HCT116 (cell line): ENCODE measurements at regions not wholly inside any gene's neighbourhood (a gene's known extent, or its start where the extent isn't known, plus 50 kb on each side); places are given as distances from the start of the nearest gene placed in this dataset.

Experiments used
- ATAC-seq: fragments of 200-7000 bp; cut with Tn5 transposase; 2 replicates; pipeline ENCODE4 v1.9.1; 2020; ENCODE audit warnings: mild to moderate bottlenecking, moderate library complexity
- BruUV-seq: library from RNA; stranded (reverse); fragments of 400-500 nt; replicated peaks from 2 replicates; lab custom pipeline; 2021; lab: Mats Ljungman, UMichigan
- CTCF ChIA-PET: fragments of 300-600 bp; sonication (Branson Sonifier 250); formaldehyde crosslinking; loops from one replicate; lab custom pipeline; 2021; ENCODE audit warnings: antibody characterized with exemption; lab: Charles Lee
- POLR2A ChIA-PET: fragments of 300-600, 350-600 bp; sonication (Branson Sonifier 250); formaldehyde crosslinking; loops from one replicate; lab custom pipeline; 2021; ENCODE audit warnings: antibody characterized with exemption; lab: Charles Lee
- RAD21 ChIA-PET, 2 experiments: fragments of 300-600 bp; sonication (Branson Sonifier 250); formaldehyde crosslinking; loops; one replicate each; lab custom pipeline; 2023; ENCODE audit warnings: low total read pairs in 2 of 2; ENCODE audit not compliant: uncharacterized antibody in 2 of 2, unreplicated experiment in 2 of 2, low non-redundant PET in 1 of 2; lab: Charles Lee
- DNase-seq: peaks from one replicate; pipeline ENCODE4 v3.0.0-alpha.2; 2010; ENCODE audit warnings: low read depth, low spot score
- H2AFZ ChIP-seq: fragments of 200-600 bp; shearing (Covaris generic), sonication (generic); 2 replicates; pipeline ENCODE4 v1.6.1; 2017; ENCODE audit warnings: low read depth, mixed run types, mixed read lengths, antibody characterized with exemption, low read length; ENCODE audit not compliant: poor library complexity, severe bottlenecking
- H3K27ac ChIP-seq: 2 replicates; pipeline ENCODE4 v1.5.1; 2012; ENCODE audit warnings: low read depth, low read length
- H3K27me3 ChIP-seq: fragments of 200-600 bp; sonication (generic); 2 replicates; pipeline ENCODE4 v1.6.1; 2016; ENCODE audit warnings: mixed run types, low read length, mixed read lengths; ENCODE audit not compliant: insufficient read depth
- H3K36me3 ChIP-seq, 2 experiments: fragments of 200-500 bp in 1 of 2; fragments of 200-600 bp in 1 of 2; sonication (Bioruptor generic) in 1 of 2; sonication (generic) in 1 of 2; 2 replicates each; pipeline versions ENCODE4 v1.5.1 to v1.6.1; 2014 to 2016; ENCODE audit warnings: low read length in 2 of 2, inconsistent platforms in 1 of 2, mixed read lengths in 1 of 2, mixed run types in 1 of 2; ENCODE audit not compliant: insufficient read depth in 2 of 2, control insufficient read depth in 1 of 2
- H3K4me1 ChIP-seq, 2 experiments: fragments of 200-600 bp in 1 of 2; sonication (generic) in 1 of 2; 2 replicates each; pipeline versions ENCODE4 v1.5.1 to v1.6.1; 2012 to 2017; ENCODE audit warnings: low read length in 2 of 2, inconsistent platforms in 1 of 2, mild to moderate bottlenecking in 1 of 2, mixed read lengths in 1 of 2, mixed run types in 1 of 2, moderate library complexity in 1 of 2; ENCODE audit not compliant: insufficient read depth in 2 of 2, control insufficient read depth in 1 of 2
- H3K4me2 ChIP-seq: fragments of 200-600 bp; sonication (generic); 2 replicates; pipeline ENCODE4 v1.6.1; 2017; ENCODE audit warnings: mixed run types, low read length, mixed read lengths
- H3K4me3 ChIP-seq, 2 experiments: fragments of 200-600 bp in 1 of 2; sonication (generic) in 1 of 2; replicated peaks in 1 of 2; 2 replicates each; pipeline ENCODE4 v1.5.1; 2011 to 2016; ENCODE audit warnings: low read length in 2 of 2, control low read depth in 1 of 2, low read depth in 1 of 2, mild to moderate bottlenecking in 1 of 2, mixed read lengths in 1 of 2, mixed run types in 1 of 2
- H3K79me2 ChIP-seq: fragments of 200-600 bp; sonication (generic); 2 replicates; pipeline ENCODE4 v1.6.1; 2017; ENCODE audit warnings: mild to moderate bottlenecking, mixed run types, low read length, moderate library complexity, mixed read lengths; ENCODE audit not compliant: insufficient read depth
- H3K9ac ChIP-seq: fragments of 200-600 bp; sonication (generic); 2 replicates; pipeline ENCODE4 v1.6.1; 2016; ENCODE audit warnings: low read length, mixed read lengths
- H3K9me2 ChIP-seq: fragments of 200-600 bp; sonication (generic), shearing (Covaris generic); 2 replicates; pipeline ENCODE4 v1.6.1; 2017; ENCODE audit warnings: mixed run types, mild to moderate bottlenecking, moderate library complexity; ENCODE audit not compliant: insufficient read depth
- H3K9me3 ChIP-seq, 2 experiments: fragments of 200-500 bp in 1 of 2; fragments of 200-600 bp in 1 of 2; sonication (Bioruptor generic) in 1 of 2; sonication (generic) in 1 of 2; 2 replicates each; pipeline ENCODE4 v1.6.1; 2014 to 2017; ENCODE audit warnings: low read length in 2 of 2, mixed read lengths in 2 of 2, inconsistent platforms in 1 of 2, low read depth in 1 of 2, mild to moderate bottlenecking in 1 of 2, mixed run types in 1 of 2, moderate library complexity in 1 of 2; ENCODE audit not compliant: control insufficient read depth in 1 of 2, insufficient read depth in 1 of 2
- H4K20me1 ChIP-seq: fragments of 200-600 bp; sonication (generic), shearing (Covaris generic); 2 replicates; pipeline ENCODE4 v1.6.1; 2017; ENCODE audit warnings: mixed run types, mild to moderate bottlenecking, moderate library complexity; ENCODE audit not compliant: insufficient read depth
- CBX3 ChIP-seq: IDR thresholded peaks from 2 replicates; pipeline ENCODE4 v1.6.1; 2012; ENCODE audit warnings: low read depth
- CEBPB ChIP-seq: IDR thresholded peaks from 2 replicates; pipeline ENCODE4 v1.6.1; 2012; ENCODE audit warnings: low read depth
- ELF1 ChIP-seq: IDR thresholded peaks from 2 replicates; pipeline ENCODE4 v1.6.1; 2012; ENCODE audit warnings: low read depth, borderline replicate concordance
- EZH2phosphoT487 ChIP-seq: fragments of 200-600 bp; IDR thresholded peaks from 2 replicates; pipeline ENCODE4 v1.6.1; 2018; ENCODE audit warnings: antibody characterized with exemption, borderline replicate concordance
- FOSL1 ChIP-seq: IDR thresholded peaks from 2 replicates; pipeline ENCODE4 v1.6.1; 2012; ENCODE audit warnings: low read depth
- MAX ChIP-seq: IDR thresholded peaks from 2 replicates; pipeline ENCODE4 v1.6.1; 2012
- POLR2AphosphoS5 ChIP-seq: IDR thresholded peaks from 2 replicates; pipeline ENCODE4 v1.6.1; 2011; ENCODE audit warnings: mild to moderate bottlenecking, low read depth, low read length, moderate library complexity
- RAD21 ChIP-seq: IDR thresholded peaks from 2 replicates; pipeline ENCODE4 v1.6.1; 2012; ENCODE audit warnings: low read depth, mild to moderate bottlenecking
- SIN3A ChIP-seq: IDR thresholded peaks from 2 replicates; pipeline ENCODE4 v1.6.1; 2012; ENCODE audit warnings: low read depth
- SP1 ChIP-seq: IDR thresholded peaks from 2 replicates; pipeline ENCODE4 v1.6.1; 2012; ENCODE audit warnings: low read depth
- SRF ChIP-seq: IDR thresholded peaks from 2 replicates; pipeline ENCODE4 v1.6.1; 2012; ENCODE audit warnings: low read depth
- TCF7L2 ChIP-seq: IDR thresholded peaks from 2 replicates; pipeline ENCODE4 v1.7.0; 2011; ENCODE audit warnings: borderline replicate concordance, inconsistent platforms; ENCODE audit not compliant: insufficient read depth, insufficient read length; ENCODE audit errors: extremely low read depth
- YY1 ChIP-seq: IDR thresholded peaks from 2 replicates; pipeline ENCODE4 v1.6.1; 2011; ENCODE audit warnings: low read length, low read depth, moderate library complexity, mild to moderate bottlenecking; ENCODE audit not compliant: insufficient replicate concordance; ENCODE audit errors: extremely low read depth
- ZFX ChIP-seq: fragments of 450-650 bp; IDR thresholded peaks from 2 replicates; pipeline ENCODE4 v1.6.1; 2017
- ZNF274 ChIP-seq: fragments of 200-500 bp; sonication (Bioruptor generic); IDR thresholded peaks from 2 replicates; pipeline ENCODE4 v1.6.1; 2014; ENCODE audit warnings: mild to moderate bottlenecking, low read depth, low read length, inconsistent platforms
- intact Hi-C: fragments of 100-400 bp; cut with micrococcal nuclease; formaldehyde crosslinking; loops from 2 replicates; pipeline ENCODE4 v1.10.0; 2022
- TF ChIP-seq, protein P1 (sequence below): IDR thresholded peaks from 2 replicates; pipeline ENCODE4 v1.6.1; 2011; ENCODE audit warnings: mild to moderate bottlenecking, low read length, moderate library complexity; ENCODE audit not compliant: insufficient replicate concordance; ENCODE audit errors: extremely low read depth
- TF ChIP-seq, protein P2 (sequence below), 3 experiments: fragments of 200-600 bp in 1 of 3; sonication (generic) in 1 of 3; IDR thresholded peaks in 2 of 3; conservative IDR thresholded peaks in 1 of 3; 2 replicates each; pipeline ENCODE4 v1.5.1; 2012 to 2017; ENCODE audit warnings: low read depth in 2 of 3, low read length in 2 of 3, antibody characterized with exemption in 1 of 3, borderline replicate concordance in 1 of 3, control low read depth in 1 of 3, mild to moderate bottlenecking in 1 of 3, mixed read lengths in 1 of 3, mixed run types in 1 of 3, moderate library complexity in 1 of 3; ENCODE audit not compliant: insufficient read depth in 1 of 3
- TF ChIP-seq, protein P3 (sequence below): IDR thresholded peaks from 2 replicates; pipeline ENCODE4 v1.6.1; 2012; ENCODE audit warnings: low read depth
- TF ChIP-seq, protein P4 (sequence below): IDR thresholded peaks from 2 replicates; pipeline ENCODE4 v1.6.1; 2012

GRCh38 chr16:85534536-85535351, 78.4 kb upstream of the GSE1 start:
- Histone ChIP-seq H4K20me1 (no peaks in the 10 kb centered on the region), H3K4me2 (no peak overlapping the region), H3K36me3 (no peaks in the 10 kb centered on the region), H2AFZ (no peak overlapping the region), H3K9ac (no peak overlapping the region), H3K9me3 (peaks cover 0 to 2% of the 10 kb centered on the region in 2 experiments; a peak in 1 of 4 replicates), H3K4me1 (peaks cover 0 to 10% of the 10 kb centered on the region in 2 experiments; a peak in 3 of 4 replicates), H3K27me3 (no peaks in the 10 kb centered on the region), H3K79me2 (no peaks in the 10 kb centered on the region), H3K27ac (no peak overlapping the region), H3K4me3 (no peak overlapping the region), H3K9me2 (no peaks in the 10 kb centered on the region)
- no TSS peak for BruUV-seq
- ATAC-seq, result no peak
- no peak for DNase-seq
- POLR2A ChIA-PET, result no interaction called here
- intact Hi-C loops, result no loop called here
- CTCF ChIA-PET, result no interaction called here
- RAD21 ChIA-PET, result interaction anchor here in 1 of 2 experiments (0.6 kb wide), 1 partner anchor 84 kb away, joined by 4 read pairs; no protein-coding TSS in a partner anchor
- TF ChIP-seq, protein P1, sequence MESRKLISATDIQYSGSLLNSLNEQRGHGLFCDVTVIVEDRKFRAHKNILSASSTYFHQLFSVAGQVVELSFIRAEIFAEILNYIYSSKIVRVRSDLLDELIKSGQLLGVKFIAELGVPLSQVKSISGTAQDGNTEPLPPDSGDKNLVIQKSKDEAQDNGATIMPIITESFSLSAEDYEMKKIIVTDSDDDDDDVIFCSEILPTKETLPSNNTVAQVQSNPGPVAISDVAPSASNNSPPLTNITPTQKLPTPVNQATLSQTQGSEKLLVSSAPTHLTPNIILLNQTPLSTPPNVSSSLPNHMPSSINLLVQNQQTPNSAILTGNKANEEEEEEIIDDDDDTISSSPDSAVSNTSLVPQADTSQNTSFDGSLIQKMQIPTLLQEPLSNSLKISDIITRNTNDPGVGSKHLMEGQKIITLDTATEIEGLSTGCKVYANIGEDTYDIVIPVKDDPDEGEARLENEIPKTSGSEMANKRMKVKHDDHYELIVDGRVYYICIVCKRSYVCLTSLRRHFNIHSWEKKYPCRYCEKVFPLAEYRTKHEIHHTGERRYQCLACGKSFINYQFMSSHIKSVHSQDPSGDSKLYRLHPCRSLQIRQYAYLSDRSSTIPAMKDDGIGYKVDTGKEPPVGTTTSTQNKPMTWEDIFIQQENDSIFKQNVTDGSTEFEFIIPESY, result no peak
- TF ChIP-seq, protein P2, sequence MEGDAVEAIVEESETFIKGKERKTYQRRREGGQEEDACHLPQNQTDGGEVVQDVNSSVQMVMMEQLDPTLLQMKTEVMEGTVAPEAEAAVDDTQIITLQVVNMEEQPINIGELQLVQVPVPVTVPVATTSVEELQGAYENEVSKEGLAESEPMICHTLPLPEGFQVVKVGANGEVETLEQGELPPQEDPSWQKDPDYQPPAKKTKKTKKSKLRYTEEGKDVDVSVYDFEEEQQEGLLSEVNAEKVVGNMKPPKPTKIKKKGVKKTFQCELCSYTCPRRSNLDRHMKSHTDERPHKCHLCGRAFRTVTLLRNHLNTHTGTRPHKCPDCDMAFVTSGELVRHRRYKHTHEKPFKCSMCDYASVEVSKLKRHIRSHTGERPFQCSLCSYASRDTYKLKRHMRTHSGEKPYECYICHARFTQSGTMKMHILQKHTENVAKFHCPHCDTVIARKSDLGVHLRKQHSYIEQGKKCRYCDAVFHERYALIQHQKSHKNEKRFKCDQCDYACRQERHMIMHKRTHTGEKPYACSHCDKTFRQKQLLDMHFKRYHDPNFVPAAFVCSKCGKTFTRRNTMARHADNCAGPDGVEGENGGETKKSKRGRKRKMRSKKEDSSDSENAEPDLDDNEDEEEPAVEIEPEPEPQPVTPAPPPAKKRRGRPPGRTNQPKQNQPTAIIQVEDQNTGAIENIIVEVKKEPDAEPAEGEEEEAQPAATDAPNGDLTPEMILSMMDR (IDR thresholded peaks at IDR 0.05 in 2 of 3, conservative IDR thresholded peaks at IDR 0.05 in 1 of 3; ENCODE audit: borderline replicate concordance in 1 of 3, insufficient read depth in 1 of 3, low read depth in 2 of 3, low read length in 2 of 3), result no peak
- no peak for TF ChIP-seq ZNF274
- no peak for TF ChIP-seq ELF1
- no peak for TF ChIP-seq CEBPB
- TF ChIP-seq SRF, result no peak
- TF ChIP-seq CBX3, result no peak
- TF ChIP-seq, protein P3, sequence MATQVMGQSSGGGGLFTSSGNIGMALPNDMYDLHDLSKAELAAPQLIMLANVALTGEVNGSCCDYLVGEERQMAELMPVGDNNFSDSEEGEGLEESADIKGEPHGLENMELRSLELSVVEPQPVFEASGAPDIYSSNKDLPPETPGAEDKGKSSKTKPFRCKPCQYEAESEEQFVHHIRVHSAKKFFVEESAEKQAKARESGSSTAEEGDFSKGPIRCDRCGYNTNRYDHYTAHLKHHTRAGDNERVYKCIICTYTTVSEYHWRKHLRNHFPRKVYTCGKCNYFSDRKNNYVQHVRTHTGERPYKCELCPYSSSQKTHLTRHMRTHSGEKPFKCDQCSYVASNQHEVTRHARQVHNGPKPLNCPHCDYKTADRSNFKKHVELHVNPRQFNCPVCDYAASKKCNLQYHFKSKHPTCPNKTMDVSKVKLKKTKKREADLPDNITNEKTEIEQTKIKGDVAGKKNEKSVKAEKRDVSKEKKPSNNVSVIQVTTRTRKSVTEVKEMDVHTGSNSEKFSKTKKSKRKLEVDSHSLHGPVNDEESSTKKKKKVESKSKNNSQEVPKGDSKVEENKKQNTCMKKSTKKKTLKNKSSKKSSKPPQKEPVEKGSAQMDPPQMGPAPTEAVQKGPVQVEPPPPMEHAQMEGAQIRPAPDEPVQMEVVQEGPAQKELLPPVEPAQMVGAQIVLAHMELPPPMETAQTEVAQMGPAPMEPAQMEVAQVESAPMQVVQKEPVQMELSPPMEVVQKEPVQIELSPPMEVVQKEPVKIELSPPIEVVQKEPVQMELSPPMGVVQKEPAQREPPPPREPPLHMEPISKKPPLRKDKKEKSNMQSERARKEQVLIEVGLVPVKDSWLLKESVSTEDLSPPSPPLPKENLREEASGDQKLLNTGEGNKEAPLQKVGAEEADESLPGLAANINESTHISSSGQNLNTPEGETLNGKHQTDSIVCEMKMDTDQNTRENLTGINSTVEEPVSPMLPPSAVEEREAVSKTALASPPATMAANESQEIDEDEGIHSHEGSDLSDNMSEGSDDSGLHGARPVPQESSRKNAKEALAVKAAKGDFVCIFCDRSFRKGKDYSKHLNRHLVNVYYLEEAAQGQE, result no peak
- no peak for TF ChIP-seq SP1
- TF ChIP-seq, protein P4, sequence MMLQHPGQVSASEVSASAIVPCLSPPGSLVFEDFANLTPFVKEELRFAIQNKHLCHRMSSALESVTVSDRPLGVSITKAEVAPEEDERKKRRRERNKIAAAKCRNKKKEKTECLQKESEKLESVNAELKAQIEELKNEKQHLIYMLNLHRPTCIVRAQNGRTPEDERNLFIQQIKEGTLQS, result no peak
- no peak for TF ChIP-seq MAX
- TF ChIP-seq TCF7L2, result no peak
- TF ChIP-seq POLR2AphosphoS5, result no peak
- no peak for TF ChIP-seq FOSL1
- TF ChIP-seq EZH2phosphoT487, result no peak
- no peak for TF ChIP-seq SIN3A
- no peak for TF ChIP-seq RAD21
- TF ChIP-seq YY1, result no peak
- no peak for TF ChIP-seq ZFX
